SK-N-SH (cell line): ENCODE measurements at regions not wholly inside any gene's neighbourhood (a gene's known extent, or its start where the extent isn't known, plus 50 kb on each side); places are given as distances from the start of the nearest gene placed in this dataset.

Source experiments
- CTCF ChIA-PET: fragments of 300-600, 350-600 bp; formaldehyde crosslinking; extraction: SDS; loops from one replicate; lab custom pipeline; 2021; lab: Yijun Ruan, JAX
- POLR2A ChIA-PET: fragments of 350-600 bp; sonication (Branson Sonifier 250); formaldehyde crosslinking; extraction: SDS; loops from one replicate; lab custom pipeline; 2020; ENCODE audit warnings: antibody characterized with exemption, inconsistent platforms; lab: Yijun Ruan, JAX
- DNase-seq: peaks from one replicate; pipeline ENCODE4 v3.0.0; 2012
- H2AFZ ChIP-seq: fragments of 200-600 bp; sonication (generic); 2 replicates; pipeline ENCODE4 v1.8.1; 2016; ENCODE audit warnings: antibody characterized with exemption, mild to moderate bottlenecking, low read depth
- H3F3A ChIP-seq: fragments of 200-600 bp; sonication (generic); replicated peaks from 2 replicates; pipeline ENCODE3; 2016; ENCODE audit warnings: antibody characterized with exemption, mild to moderate bottlenecking; ENCODE audit not compliant: insufficient read depth
- H3K27ac ChIP-seq, 2 experiments: fragments of 200-500 bp in 1 of 2; fragments of 200-600 bp in 1 of 2; sonication (Bioruptor generic) in 1 of 2; sonication (generic), shearing (Covaris generic) in 1 of 2; 2 replicates each; pipeline versions ENCODE4 v1.5.1 to v1.6.1; 2014 to 2016; ENCODE audit warnings: low read depth in 2 of 2, inconsistent platforms in 1 of 2, low read length in 1 of 2, mild to moderate bottlenecking in 1 of 2, mixed read lengths in 1 of 2
- H3K27me3 ChIP-seq: fragments of 200-600 bp; sonication (generic), shearing (Covaris generic); 2 replicates; pipeline ENCODE4 v1.6.1; 2016; ENCODE audit warnings: mixed run types; ENCODE audit not compliant: insufficient read depth
- H3K36me3 ChIP-seq, 2 experiments: fragments of 200-500 bp in 1 of 2; fragments of 200-600 bp in 1 of 2; sonication (Bioruptor generic) in 1 of 2; sonication (generic) in 1 of 2; replicated peaks in 1 of 2; 2 replicates each; pipeline versions ENCODE3 to v1.5.1; 2014 to 2016; ENCODE audit warnings: low read length in 1 of 2, mild to moderate bottlenecking in 1 of 2; ENCODE audit not compliant: insufficient read depth in 2 of 2, control insufficient read depth in 1 of 2
- H3K4me1 ChIP-seq, 2 experiments: fragments of 200-500 bp in 1 of 2; fragments of 200-600 bp in 1 of 2; sonication (Bioruptor generic) in 1 of 2; sonication (generic), shearing (Covaris generic) in 1 of 2; 2 replicates each; pipeline versions ENCODE4 v1.5.1 to v1.6.1; 2014 to 2016; ENCODE audit warnings: low read depth in 1 of 2, low read length in 1 of 2, mixed run types in 1 of 2; ENCODE audit not compliant: insufficient read depth in 2 of 2, control insufficient read depth in 1 of 2
- H3K4me2 ChIP-seq: fragments of 200-600 bp; sonication (generic), shearing (Covaris generic); 2 replicates; pipeline ENCODE4 v1.6.1; 2017; ENCODE audit warnings: mixed run types
- H3K4me3 ChIP-seq, 2 experiments: fragments of 200-500 bp in 1 of 2; fragments of 200-600 bp in 1 of 2; sonication (Bioruptor generic) in 1 of 2; sonication (generic), shearing (Covaris generic) in 1 of 2; 2 replicates each; pipeline versions ENCODE4 v1.5.1 to v1.8.1; 2014 to 2016; ENCODE audit warnings: low read depth in 2 of 2, inconsistent platforms in 1 of 2, low read length in 1 of 2, mild to moderate bottlenecking in 1 of 2, mixed read lengths in 1 of 2, moderate library complexity in 1 of 2
- H3K79me2 ChIP-seq: fragments of 200-600 bp; sonication (generic); 2 replicates; pipeline ENCODE4 v1.8.1; 2017; ENCODE audit warnings: mild to moderate bottlenecking; ENCODE audit not compliant: insufficient read depth
- H3K9ac ChIP-seq: fragments of 200-600 bp; sonication (generic); 2 replicates; pipeline ENCODE4 v1.6.1; 2017; ENCODE audit warnings: mixed run types
- H3K9me2 ChIP-seq: fragments of 200-600 bp; sonication (generic); 2 replicates; pipeline ENCODE4 v1.6.1; 2017; ENCODE audit warnings: mixed run types
- H3K9me3 ChIP-seq: fragments of 200-600 bp; sonication (generic); 2 replicates; pipeline ENCODE4 v1.6.1; 2017; ENCODE audit warnings: mixed run types, mild to moderate bottlenecking, moderate library complexity
- H4K20me1 ChIP-seq: fragments of 200-600 bp; sonication (generic); 2 replicates; pipeline ENCODE4 v1.6.1; 2017; ENCODE audit warnings: mild to moderate bottlenecking, mixed run types; ENCODE audit not compliant: insufficient read depth
- CHD2 ChIP-seq: fragments of 150-350 bp; IDR thresholded peaks from 2 replicates; pipeline ENCODE4 v1.6.1; 2018; ENCODE audit warnings: low read length; ENCODE audit not compliant: partially characterized antibody
- ELF1 ChIP-seq: IDR thresholded peaks from 2 replicates; pipeline ENCODE4 v1.4.0; 2012
- EP300 ChIP-seq, 2 experiments: IDR thresholded peaks; 2 replicates each; pipeline versions ENCODE4 v1.4.0 to v1.6.1; 2012; ENCODE audit warnings: borderline replicate concordance in 1 of 2, low read depth in 1 of 2, low read length in 1 of 2
- EZH2phosphoT487 ChIP-seq: fragments of 200-600 bp; sonication (generic); IDR thresholded peaks from 2 replicates; pipeline ENCODE4 v1.6.1; 2017; ENCODE audit warnings: low read depth, mixed run types, mild to moderate bottlenecking, antibody characterized with exemption, moderate library complexity, borderline replicate concordance
- GATA2 ChIP-seq: sonication (generic); formaldehyde crosslinking; IDR thresholded peaks from 2 replicates; pipeline ENCODE4 v1.5.0; 2020; ENCODE audit warnings: mild to moderate bottlenecking, missing genetic modification reagents
- MXI1 ChIP-seq: IDR thresholded peaks from 2 replicates; pipeline ENCODE4 v1.6.1; 2012; ENCODE audit warnings: mild to moderate bottlenecking, low read depth, low read length, improper control_type of control experiment
- NFIC ChIP-seq: IDR thresholded peaks from 2 replicates; pipeline ENCODE4 v1.4.0; 2012; ENCODE audit warnings: borderline replicate concordance
- POLR2AphosphoS5 ChIP-seq: IDR thresholded peaks from 2 replicates; pipeline ENCODE4 v1.6.1; 2012; ENCODE audit warnings: low read depth, low read length
- RAD21 ChIP-seq: IDR thresholded peaks from 2 replicates; pipeline ENCODE4 v1.6.1; 2012; ENCODE audit warnings: mild to moderate bottlenecking, low read length
- RFX5 ChIP-seq: IDR thresholded peaks from 2 replicates; pipeline ENCODE4 v1.6.1; 2012; ENCODE audit warnings: mild to moderate bottlenecking, improper control_type of control experiment, low read length
- RXRA ChIP-seq: IDR thresholded peaks from 2 replicates; pipeline ENCODE4 v1.4.0; 2012; ENCODE audit warnings: low read depth, mild to moderate bottlenecking, borderline replicate concordance
- SIN3A ChIP-seq: IDR thresholded peaks from 2 replicates; pipeline ENCODE4 v1.6.1; 2012; ENCODE audit warnings: low read depth, mild to moderate bottlenecking, low read length, moderate library complexity, borderline replicate concordance
- SMC3 ChIP-seq: IDR thresholded peaks from 2 replicates; pipeline ENCODE4 v1.6.1; 2012; ENCODE audit warnings: low read depth, low read length, improper control_type of control experiment
- YY1 ChIP-seq: IDR thresholded peaks from 2 replicates; pipeline ENCODE4 v1.4.0; 2012; ENCODE audit warnings: low read depth, mild to moderate bottlenecking
- WGBS: methylation state at CpG from one replicate; pipeline ENCODE4 v1.1.6; 2017; ENCODE audit warnings: low lambda C conversion rate; 5-methylcytosine and 5-hydroxymethylcytosine counted together
- TF ChIP-seq, protein P1 (sequence below): fragments of 200-600 bp; sonication (generic); IDR thresholded peaks from 2 replicates; pipeline ENCODE4 v1.6.1; 2017; ENCODE audit warnings: antibody characterized with exemption, mild to moderate bottlenecking, moderate library complexity
- TF ChIP-seq, protein P2 (sequence below): IDR thresholded peaks from 2 replicates; pipeline ENCODE4 v1.4.0; 2012; ENCODE audit warnings: low read depth, borderline replicate concordance
- TF ChIP-seq, protein P3 (sequence below): fragments of 150-350 bp; IDR thresholded peaks from 2 replicates; pipeline ENCODE4 v1.6.1; 2016; ENCODE audit warnings: mild to moderate bottlenecking, low read depth, low read length
- TF ChIP-seq, protein P4 (sequence below): fragments of 150-350 bp; IDR thresholded peaks from 2 replicates; pipeline ENCODE4 v1.6.1; 2017; ENCODE audit warnings: antibody characterized with exemption, low read length, low read depth, borderline replicate concordance
- TF ChIP-seq, protein P5 (sequence below): IDR thresholded peaks from 2 replicates; pipeline ENCODE4 v1.6.1; 2012; ENCODE audit warnings: mild to moderate bottlenecking, low read depth, low read length, moderate library complexity

DNA sequence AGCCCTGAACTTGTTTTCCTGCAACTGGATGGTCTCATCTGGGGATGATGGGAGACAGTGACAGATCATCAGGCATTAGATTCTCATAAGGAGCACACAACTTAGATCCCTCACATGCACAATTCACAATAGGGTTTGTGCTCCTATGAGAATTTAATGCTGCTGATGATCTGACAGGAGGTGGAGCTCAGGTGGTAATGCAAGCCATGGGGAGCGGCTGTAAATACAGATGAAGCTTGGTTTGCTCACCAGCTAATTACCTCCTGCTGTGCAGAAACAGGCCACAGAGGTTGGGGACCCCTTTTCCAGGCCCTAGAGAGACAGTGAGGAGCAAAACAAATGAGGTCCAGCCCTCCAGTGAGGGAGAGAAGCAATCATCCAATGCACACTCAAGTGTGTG, 168.6 kb downstream of the RGS9 start (continued):
- TF ChIP-seq, protein P1, sequence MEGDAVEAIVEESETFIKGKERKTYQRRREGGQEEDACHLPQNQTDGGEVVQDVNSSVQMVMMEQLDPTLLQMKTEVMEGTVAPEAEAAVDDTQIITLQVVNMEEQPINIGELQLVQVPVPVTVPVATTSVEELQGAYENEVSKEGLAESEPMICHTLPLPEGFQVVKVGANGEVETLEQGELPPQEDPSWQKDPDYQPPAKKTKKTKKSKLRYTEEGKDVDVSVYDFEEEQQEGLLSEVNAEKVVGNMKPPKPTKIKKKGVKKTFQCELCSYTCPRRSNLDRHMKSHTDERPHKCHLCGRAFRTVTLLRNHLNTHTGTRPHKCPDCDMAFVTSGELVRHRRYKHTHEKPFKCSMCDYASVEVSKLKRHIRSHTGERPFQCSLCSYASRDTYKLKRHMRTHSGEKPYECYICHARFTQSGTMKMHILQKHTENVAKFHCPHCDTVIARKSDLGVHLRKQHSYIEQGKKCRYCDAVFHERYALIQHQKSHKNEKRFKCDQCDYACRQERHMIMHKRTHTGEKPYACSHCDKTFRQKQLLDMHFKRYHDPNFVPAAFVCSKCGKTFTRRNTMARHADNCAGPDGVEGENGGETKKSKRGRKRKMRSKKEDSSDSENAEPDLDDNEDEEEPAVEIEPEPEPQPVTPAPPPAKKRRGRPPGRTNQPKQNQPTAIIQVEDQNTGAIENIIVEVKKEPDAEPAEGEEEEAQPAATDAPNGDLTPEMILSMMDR = no peak
- TF ChIP-seq POLR2AphosphoS5 = no peak
- TF ChIP-seq MXI1 = no peak
- no peak for TF ChIP-seq NFIC
- TF ChIP-seq, all 33 proteins: peak for 0

DNA sequence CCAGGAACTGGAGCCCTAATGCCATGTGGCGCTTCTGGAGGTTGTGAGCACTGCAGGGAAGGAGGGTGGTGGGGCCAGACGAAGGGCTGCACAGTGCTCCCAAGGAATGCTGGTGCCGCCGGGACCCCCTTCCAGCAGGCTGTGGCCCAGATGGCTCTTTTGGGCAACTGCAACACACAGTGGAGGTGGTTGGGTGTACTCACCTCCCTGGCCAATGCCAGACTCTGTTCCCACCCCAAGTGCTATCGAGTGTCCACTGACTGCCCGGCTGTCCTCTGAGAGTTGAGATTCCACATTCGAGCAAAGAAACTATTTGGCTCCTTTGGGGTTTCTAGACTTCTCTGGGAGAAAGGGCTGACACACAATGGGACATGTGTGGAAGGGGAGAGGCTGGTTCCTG, 167.9 kb downstream of the RGS9 start:
- Histone ChIP-seq H2AFZ (no peak overlapping the region), H3F3A (no peaks in the 10 kb centered on the region), H3K4me1 (no peaks in the 10 kb centered on the region), H3K9ac (no peak overlapping the region), H3K36me3 (no peaks in the 10 kb centered on the region), H3K9me2 (no peaks in the 10 kb centered on the region), H3K4me3 (no peak overlapping the region), H4K20me1 (no peaks in the 10 kb centered on the region), H3K27me3 (peaks cover 14% of the 10 kb centered on the region; the same call in 1 of the 2 replicates), H3K4me2 (no peak overlapping the region), H3K79me2 (no peaks in the 10 kb centered on the region), H3K27ac (no peak overlapping the region), H3K9me3 (no peaks in the 10 kb centered on the region)
- POLR2A ChIA-PET = no interaction called here
- TF ChIP-seq EP300 (IDR thresholded peaks at IDR 0.05; ENCODE audit: borderline replicate concordance in 1 of 2, low read depth in 1 of 2, low read length in 1 of 2) = no peak
- TF ChIP-seq SMC3 = no peak
- no peak for TF ChIP-seq YY1
- TF ChIP-seq, protein P2, sequence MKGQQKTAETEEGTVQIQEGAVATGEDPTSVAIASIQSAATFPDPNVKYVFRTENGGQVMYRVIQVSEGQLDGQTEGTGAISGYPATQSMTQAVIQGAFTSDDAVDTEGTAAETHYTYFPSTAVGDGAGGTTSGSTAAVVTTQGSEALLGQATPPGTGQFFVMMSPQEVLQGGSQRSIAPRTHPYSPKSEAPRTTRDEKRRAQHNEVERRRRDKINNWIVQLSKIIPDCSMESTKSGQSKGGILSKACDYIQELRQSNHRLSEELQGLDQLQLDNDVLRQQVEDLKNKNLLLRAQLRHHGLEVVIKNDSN = no peak
- no peak for TF ChIP-seq RFX5
- TF ChIP-seq, protein P3, sequence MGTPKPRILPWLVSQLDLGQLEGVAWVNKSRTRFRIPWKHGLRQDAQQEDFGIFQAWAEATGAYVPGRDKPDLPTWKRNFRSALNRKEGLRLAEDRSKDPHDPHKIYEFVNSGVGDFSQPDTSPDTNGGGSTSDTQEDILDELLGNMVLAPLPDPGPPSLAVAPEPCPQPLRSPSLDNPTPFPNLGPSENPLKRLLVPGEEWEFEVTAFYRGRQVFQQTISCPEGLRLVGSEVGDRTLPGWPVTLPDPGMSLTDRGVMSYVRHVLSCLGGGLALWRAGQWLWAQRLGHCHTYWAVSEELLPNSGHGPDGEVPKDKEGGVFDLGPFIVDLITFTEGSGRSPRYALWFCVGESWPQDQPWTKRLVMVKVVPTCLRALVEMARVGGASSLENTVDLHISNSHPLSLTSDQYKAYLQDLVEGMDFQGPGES = no peak
- no peak for TF ChIP-seq RAD21
- TF ChIP-seq GATA2 (CRISPR knock-in tag) = no peak
- no peak for TF ChIP-seq SIN3A
- TF ChIP-seq, protein P4, sequence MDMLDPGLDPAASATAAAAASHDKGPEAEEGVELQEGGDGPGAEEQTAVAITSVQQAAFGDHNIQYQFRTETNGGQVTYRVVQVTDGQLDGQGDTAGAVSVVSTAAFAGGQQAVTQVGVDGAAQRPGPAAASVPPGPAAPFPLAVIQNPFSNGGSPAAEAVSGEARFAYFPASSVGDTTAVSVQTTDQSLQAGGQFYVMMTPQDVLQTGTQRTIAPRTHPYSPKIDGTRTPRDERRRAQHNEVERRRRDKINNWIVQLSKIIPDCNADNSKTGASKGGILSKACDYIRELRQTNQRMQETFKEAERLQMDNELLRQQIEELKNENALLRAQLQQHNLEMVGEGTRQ = no peak
- TF ChIP-seq, protein P5, sequence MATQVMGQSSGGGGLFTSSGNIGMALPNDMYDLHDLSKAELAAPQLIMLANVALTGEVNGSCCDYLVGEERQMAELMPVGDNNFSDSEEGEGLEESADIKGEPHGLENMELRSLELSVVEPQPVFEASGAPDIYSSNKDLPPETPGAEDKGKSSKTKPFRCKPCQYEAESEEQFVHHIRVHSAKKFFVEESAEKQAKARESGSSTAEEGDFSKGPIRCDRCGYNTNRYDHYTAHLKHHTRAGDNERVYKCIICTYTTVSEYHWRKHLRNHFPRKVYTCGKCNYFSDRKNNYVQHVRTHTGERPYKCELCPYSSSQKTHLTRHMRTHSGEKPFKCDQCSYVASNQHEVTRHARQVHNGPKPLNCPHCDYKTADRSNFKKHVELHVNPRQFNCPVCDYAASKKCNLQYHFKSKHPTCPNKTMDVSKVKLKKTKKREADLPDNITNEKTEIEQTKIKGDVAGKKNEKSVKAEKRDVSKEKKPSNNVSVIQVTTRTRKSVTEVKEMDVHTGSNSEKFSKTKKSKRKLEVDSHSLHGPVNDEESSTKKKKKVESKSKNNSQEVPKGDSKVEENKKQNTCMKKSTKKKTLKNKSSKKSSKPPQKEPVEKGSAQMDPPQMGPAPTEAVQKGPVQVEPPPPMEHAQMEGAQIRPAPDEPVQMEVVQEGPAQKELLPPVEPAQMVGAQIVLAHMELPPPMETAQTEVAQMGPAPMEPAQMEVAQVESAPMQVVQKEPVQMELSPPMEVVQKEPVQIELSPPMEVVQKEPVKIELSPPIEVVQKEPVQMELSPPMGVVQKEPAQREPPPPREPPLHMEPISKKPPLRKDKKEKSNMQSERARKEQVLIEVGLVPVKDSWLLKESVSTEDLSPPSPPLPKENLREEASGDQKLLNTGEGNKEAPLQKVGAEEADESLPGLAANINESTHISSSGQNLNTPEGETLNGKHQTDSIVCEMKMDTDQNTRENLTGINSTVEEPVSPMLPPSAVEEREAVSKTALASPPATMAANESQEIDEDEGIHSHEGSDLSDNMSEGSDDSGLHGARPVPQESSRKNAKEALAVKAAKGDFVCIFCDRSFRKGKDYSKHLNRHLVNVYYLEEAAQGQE = no peak
- TF ChIP-seq NFIC = no peak
- TF ChIP-seq, protein P1 = no peak
- no peak for TF ChIP-seq RXRA
- no peak for TF ChIP-seq CHD2
- no peak for TF ChIP-seq EZH2phosphoT487
- no peak for TF ChIP-seq ELF1
- CTCF ChIA-PET = interaction anchor here (3.3 kb wide), 1 partner anchor 10 kb away, joined by 21 read pairs; no protein-coding TSS in a partner anchor
- WGBS = 31% methylated on average over 5 of the region's 7 CpGs
- no peak for DNase-seq
